NOMO-1 treated with DMSO at 0.1 percent for 48 hours (cell line): ENCODE measurements at regions not wholly inside any gene's neighbourhood (a gene's known extent, or its start where the extent isn't known, plus 50 kb on each side); places are given as distances from the start of the nearest gene placed in this dataset.
"Not testable (repeated sequence)": the region's sequence is repeated elsewhere in the genome, so short reads cannot be mapped to it uniquely, and the experiment has no call there.

Experiments
- DNase-seq: peaks from one replicate; lab custom pipeline; 2025; ENCODE audit not compliant: unreplicated experiment; lab: John Stamatoyannopoulos, UW

DNA sequence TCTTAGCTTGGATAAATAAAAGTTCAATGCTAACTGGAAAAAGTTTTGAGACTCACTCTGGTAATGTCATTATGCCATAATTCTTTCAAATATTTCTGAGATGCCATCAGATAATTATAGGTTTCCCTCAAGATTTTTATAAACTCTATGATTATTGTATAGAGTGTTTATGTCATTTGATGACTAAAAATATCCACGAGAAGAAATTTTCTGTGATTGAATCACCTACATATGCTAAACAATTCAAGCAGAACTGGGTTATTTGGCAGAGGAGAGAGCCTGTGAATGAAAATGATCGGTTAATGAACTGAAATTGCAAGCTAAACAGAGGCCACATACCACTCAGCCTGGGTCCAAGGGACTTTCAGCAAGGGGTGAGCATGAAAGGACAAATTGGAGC is 92.6 kb upstream of the TSC22D1 start:
- no peak for DNase-seq

- no peak for DNase-seq
Measured at GRCh38 chr13:44667943-44668342, 91.8 kb upstream of the TSC22D1 start.

GRCh38 chr13:44666538-44666937 is 90.4 kb upstream of the TSC22D1 start:
- not testable (repeated sequence) for DNase-seq

DNA sequence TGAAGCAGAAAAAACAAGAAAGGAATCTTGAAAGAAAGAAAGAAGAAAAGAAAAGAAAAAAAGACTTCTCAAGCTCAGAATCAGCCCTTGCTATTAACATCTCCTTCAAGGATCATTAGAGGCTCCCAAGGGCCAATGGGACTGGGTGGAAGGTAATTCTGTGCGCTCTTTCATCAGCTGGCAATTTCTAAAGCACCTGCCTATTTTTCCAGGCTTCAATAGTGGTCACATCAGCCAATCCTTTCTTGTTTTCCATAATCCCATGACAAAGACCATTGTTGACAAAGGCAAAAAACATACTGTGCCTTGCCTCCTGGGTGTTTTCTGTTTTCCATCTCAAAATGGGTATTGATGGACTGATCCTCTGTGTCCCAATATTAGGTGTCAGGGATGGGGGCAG is 88.2 kb upstream of the TSC22D1 start:
- DNase-seq: no peak

- no peak for DNase-seq
Measured at GRCh38 chr13:44662515-44662914, 86.4 kb upstream of the TSC22D1 start.

- no peak for DNase-seq
Measured at GRCh38 chr13:44661936-44662335, 85.8 kb upstream of the TSC22D1 start.

- DNase-seq: no peak
Measured at GRCh38 chr13:44660050-44660449, 83.9 kb upstream of the TSC22D1 start.

DNA sequence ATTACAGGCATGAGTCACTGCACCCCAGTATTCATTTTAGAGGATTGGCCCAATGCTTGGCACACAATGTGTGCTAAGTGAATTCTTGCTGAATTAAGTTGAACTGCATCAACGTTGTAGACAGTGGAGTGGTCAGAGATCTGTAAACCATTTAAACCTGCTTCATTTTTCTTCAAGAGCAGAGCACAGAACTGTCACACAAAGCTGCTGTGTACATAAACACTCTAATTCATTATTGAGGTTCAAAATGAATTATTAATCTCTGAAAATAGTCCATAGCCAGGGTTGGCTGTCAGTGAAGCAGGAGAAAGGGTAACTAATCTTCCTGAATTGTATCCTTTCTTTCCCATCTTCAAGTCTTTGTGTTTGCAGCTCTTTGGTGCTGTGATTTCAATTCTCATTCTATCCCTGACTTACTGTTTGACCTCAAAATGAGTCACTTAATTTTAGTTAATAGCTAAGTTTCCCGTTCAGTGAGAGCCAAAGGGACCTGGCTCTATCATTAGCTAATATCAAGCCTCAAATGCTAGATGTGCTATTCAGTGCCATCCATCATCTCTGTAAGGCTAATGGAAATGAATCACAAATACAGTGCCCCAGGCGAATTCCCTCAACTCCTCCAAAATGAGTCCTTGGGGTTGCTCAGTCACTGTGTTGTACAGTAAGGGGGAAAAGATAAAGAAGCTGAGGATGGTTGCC is 77.0 kb upstream of the TSC22D1 start:
- DNase-seq: no peak

- DNase-seq: no peak
Measured at GRCh38 chr13:44652168-44652567, 76.0 kb upstream of the TSC22D1 start.

- no peak for DNase-seq
Measured at GRCh38 chr13:44651724-44652123, 75.6 kb upstream of the TSC22D1 start.

DNA sequence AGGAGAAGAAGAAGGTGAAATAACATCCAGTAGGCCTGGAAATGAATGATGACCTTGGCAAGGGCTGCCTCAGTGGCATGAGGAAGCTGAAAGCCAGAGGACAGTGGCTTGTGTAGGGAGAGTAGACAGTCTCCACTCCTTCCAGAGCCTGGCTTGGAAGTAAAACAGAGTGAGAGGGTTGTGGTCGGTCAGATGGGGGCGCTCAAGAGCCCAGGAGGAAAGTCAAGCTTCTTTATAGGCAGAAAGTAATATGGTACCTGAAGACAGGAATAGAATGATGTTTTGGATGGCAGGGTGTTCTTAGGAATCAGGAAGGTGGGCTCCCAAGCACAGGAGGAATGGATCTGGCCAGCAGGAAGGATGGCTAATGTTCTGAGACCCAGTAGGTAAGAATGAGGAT is 75.1 kb upstream of the TSC22D1 start:
- DNase-seq: no peak

DNA sequence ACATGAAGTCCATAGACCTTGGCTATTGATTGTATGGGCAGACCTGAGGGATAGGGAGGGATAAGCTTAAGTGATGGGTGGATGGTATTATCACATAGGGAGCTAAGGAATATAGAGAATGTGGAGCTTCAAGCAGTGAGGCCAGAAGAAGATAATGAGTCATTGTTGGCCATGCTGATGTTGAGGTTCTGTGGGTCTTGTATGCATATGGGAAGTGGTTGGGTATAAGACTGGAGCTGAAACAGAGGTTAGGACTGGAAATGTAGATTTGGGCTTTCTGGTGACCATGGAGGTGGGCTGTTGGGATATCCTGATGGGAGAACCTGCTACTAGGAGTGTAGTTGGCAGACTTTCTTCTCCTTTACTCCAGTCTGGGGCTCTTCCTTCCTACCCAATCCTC is 73.7 kb upstream of the TSC22D1 start:
- DNase-seq: no peak

- no peak for DNase-seq
Measured at GRCh38 chr13:44649104-44649428, 72.9 kb upstream of the TSC22D1 start.

DNA sequence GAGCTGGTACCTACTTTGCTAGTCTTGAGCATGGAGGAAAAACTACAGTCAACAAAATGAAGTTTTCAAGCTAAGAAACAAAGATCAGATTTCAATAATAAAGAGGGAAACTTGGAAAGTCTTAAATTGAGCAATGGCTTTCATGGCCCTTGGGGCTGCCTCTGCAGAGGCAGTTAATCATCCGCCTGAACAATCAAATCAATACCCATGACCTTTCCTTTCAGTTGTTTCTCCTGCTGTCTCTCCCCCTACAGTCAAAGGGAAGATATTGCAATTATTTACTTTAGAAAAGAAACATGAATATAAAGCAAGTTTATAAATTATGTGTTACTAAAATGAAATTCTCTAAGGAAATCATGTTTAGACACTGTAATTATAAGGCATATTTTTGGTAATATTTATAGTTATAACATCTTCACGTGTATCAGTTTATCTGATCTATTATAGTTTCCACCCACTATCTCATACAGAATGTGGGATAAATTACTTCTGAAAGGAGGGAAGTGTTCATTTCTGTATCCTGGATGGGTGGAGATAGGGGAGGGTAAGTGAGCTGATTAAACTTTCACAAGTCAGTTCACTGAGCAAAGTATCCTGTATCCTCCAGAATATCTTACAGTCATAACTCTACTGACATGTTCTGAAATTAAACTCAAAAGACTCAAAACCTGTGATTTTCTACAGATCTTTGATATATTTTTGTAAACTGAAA is 72.4 kb upstream of the TSC22D1 start:
- no peak for DNase-seq

GRCh38 chr13:44647560-44647959 is 71.4 kb upstream of the TSC22D1 start:
- DNase-seq: not testable (repeated sequence)

- DNase-seq: no peak
Measured at GRCh38 chr13:44646044-44646443, 69.9 kb upstream of the TSC22D1 start.

DNA sequence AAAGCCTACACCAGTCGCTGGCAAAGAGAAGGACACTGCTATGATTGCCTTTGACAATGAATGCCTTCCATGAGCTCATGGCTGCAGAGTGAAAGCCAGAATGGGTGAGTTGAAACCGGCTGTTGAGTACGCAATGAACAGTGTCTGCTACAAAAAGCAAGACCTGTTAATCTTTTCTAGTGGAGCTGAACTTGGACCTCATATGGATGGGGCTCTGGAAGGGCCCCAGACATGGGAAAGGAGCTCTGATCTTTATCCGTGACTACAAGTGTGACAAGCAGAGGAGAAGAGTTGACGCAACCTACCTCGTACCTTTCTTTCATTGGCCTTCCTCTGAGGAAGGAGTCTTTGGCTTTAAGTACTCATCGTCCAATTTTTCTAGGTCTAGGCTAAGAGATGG is 67.1 kb upstream of the TSC22D1 start:
- DNase-seq: no peak

DNA sequence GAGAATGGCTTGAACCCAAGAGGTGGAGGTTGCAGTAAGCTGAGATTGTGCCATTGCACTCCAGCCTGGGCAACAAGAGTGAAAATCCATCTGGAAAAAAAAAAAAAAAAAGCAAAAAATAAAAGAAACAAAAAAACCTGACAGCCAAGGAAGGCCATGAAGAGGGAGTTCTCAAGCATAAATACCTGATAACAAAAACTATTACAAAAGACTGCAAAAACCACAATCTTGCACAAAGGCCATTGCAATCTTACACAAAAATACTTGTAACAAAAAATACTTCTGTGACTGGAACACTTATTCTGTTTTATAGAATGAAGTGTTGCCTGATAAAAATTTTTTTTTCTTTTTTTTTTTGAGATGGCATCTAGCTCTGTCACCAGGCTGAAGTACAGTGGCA is 61.5 kb upstream of the TSC22D1 start:
- DNase-seq: no peak

GRCh38 chr13:44629465-44630183 is 53.5 kb upstream of the TSC22D1 start:
- no peak for DNase-seq

GRCh38 chr13:44628826-44629225 is 52.7 kb upstream of the TSC22D1 start:
- DNase-seq: not testable (repeated sequence)

DNA sequence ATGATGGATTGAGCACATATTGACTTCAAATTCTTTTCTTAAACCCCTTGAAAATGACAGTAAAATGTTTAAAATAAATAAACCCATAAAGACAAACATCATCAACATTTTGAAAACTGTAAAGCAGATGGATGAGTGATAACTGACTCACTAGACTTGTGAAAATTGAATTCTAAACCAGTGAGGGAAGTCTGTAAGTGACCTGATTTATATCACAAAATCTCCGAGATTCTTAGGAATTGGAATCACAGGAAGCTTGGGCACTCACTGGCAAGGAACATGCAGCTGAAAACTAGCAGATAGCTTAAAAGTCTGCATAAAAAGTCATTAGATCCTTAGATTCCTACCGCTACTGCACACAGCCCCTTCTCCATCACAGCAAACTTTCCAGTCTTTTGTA is 51.3 kb upstream of the TSC22D1 start:
- no peak for DNase-seq

DNA sequence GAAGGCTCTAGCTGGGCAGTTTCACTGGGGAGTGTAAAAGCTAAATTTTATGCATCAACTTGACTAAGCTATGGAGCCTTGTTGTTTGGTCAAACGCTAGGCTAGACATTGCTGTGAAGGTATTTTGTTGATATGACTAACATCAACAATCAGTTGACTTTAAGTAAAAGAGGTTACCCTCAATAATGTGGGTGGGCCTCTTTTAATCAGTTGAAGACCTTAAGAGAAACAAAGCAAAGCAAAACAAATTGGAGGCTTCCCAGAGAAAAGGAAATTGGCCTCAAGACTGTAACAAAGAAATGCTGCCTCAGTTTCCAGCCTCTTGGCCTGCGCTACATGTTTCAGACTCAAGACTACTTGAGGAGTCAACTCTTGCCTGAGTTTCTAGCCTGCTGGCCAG is 50.0 kb upstream of the TSC22D1 start:
- no peak for DNase-seq
